ENCODE measurements at regions not wholly inside any gene's neighbourhood (a gene's known extent, or its start where the extent isn't known, plus 50 kb on each side); places are given as distances from the start of the nearest gene placed in this dataset.

GRCh38 chr15:81520480-81520879 is 146.5 kb upstream of the TMC3 start:
- TF ChIP-seq CHD2 (IDR thresholded peaks at IDR 0.05; ENCODE audit: low read depth, low read length) (no peak), ZKSCAN8 (CRISPR knock-in tag; IDR thresholded peaks at IDR 0.05) (no peak)
